ENCODE measurements at regions not wholly inside any gene's neighbourhood (a gene's known extent, or its start where the extent isn't known, plus 50 kb on each side); places are given as distances from the start of the nearest gene placed in this dataset.

- Histone ChIP-seq H3K4me1 (no peaks in the 10 kb centered on the region), H3K27ac (no peak overlapping the region), H3K36me3 (no peaks in the 10 kb centered on the region), H3K27me3 (no peaks in the 10 kb centered on the region), H3K9me3 (no peaks in the 10 kb centered on the region), H3K4me3 (no peak overlapping the region), H3K9ac (ENCODE audit: low read depth in 2 of 2, low read length in 2 of 2) (no peak overlapping the region)
- TF ChIP-seq CTCF (IDR thresholded peaks at IDR 0.05), result no peak
- no peak for DNase-seq
- intact Hi-C loops (cut with DNase I), result no loop called here
Observed at GRCh38 chr5:174516741-174517140, 207.6 kb upstream of the MSX2 start.

- H3K27me3 ChIP-seq, result no peaks in the 10 kb centered on the region
- H3K9ac ChIP-seq (ENCODE audit: low read depth in 2 of 2, low read length in 2 of 2), result no peak overlapping the region
- no peaks in the 10 kb centered on the region for H3K9me3 ChIP-seq
- no peak for TF ChIP-seq CTCF (IDR thresholded peaks at IDR 0.05)
- no peaks in the 10 kb centered on the region for H3K4me1 ChIP-seq
- H3K4me3 ChIP-seq, result no peak overlapping the region
- no peak for DNase-seq
- intact Hi-C loops (cut with DNase I), result no loop called here
- H3K27ac ChIP-seq, result no peak overlapping the region
- H3K36me3 ChIP-seq, result no peaks in the 10 kb centered on the region
Observed at GRCh38 chr5:174518512-174518911, 205.9 kb upstream of the MSX2 start.

GRCh38 chr5:174520420-174521396, 203.7 kb upstream of the MSX2 start:
- DNase-seq, result no peak
- Histone ChIP-seq H3K9ac (ENCODE audit: low read depth in 2 of 2, low read length in 2 of 2) (no peak overlapping the region), H3K4me3 (no peak overlapping the region), H3K27me3 (no peaks in the 10 kb centered on the region), H3K4me1 (no peaks in the 10 kb centered on the region), H3K27ac (no peak overlapping the region), H3K9me3 (no peaks in the 10 kb centered on the region), H3K36me3 (no peaks in the 10 kb centered on the region)
- intact Hi-C loops (cut with DNase I), result no loop called here
- no peak for TF ChIP-seq CTCF (IDR thresholded peaks at IDR 0.05)

- Histone ChIP-seq H3K27me3 (no peaks in the 10 kb centered on the region), H3K4me1 (no peaks in the 10 kb centered on the region), H3K9me3 (no peaks in the 10 kb centered on the region), H3K27ac (no peak overlapping the region), H3K9ac (ENCODE audit: low read depth in 2 of 2, low read length in 2 of 2) (no peak overlapping the region), H3K36me3 (no peaks in the 10 kb centered on the region), H3K4me3 (no peak overlapping the region)
- no peak for TF ChIP-seq CTCF (IDR thresholded peaks at IDR 0.05)
- no peak for DNase-seq
- intact Hi-C loops (cut with DNase I), result no loop called here
Observed at GRCh38 chr5:174521449-174521848, 202.9 kb upstream of the MSX2 start.

GRCh38 chr5:174522480-174523260, 201.7 kb upstream of the MSX2 start:
- H3K27ac ChIP-seq, result no peak overlapping the region
- H3K4me1 ChIP-seq, result no peaks in the 10 kb centered on the region
- no peak for DNase-seq
- intact Hi-C loops (cut with DNase I), result no loop called here
- no peaks in the 10 kb centered on the region for H3K36me3 ChIP-seq
- no peaks in the 10 kb centered on the region for H3K27me3 ChIP-seq
- H3K4me3 ChIP-seq, result no peak overlapping the region
- no peaks in the 10 kb centered on the region for H3K9me3 ChIP-seq
- no peak overlapping the region for H3K9ac ChIP-seq (ENCODE audit: low read depth in 2 of 2, low read length in 2 of 2)
- TF ChIP-seq CTCF (IDR thresholded peaks at IDR 0.05), result no peak
